DMS153 treated with DMSO at 0.1 percent for 48 hours (cell line): ENCODE measurements at regions not wholly inside any gene's neighbourhood (a gene's known extent, or its start where the extent isn't known, plus 50 kb on each side); places are given as distances from the start of the nearest gene placed in this dataset.

ENCODE experiments used
- DNase-seq: peaks from one replicate; lab custom pipeline; 2025; ENCODE audit not compliant: unreplicated experiment; lab: John Stamatoyannopoulos, UW

- DNase-seq = no peak
Observed at GRCh38 chr20:6831461-6831860, 64.0 kb downstream of the BMP2 start.

GRCh38 chr20:6832811-6833210 is 65.3 kb downstream of the BMP2 start:
- DNase-seq = no peak

GRCh38 chr20:6835609-6836008 is 68.1 kb downstream of the BMP2 start:
- DNase-seq = no peak

GRCh38 chr20:6836821-6837374 is 69.4 kb downstream of the BMP2 start:
- no peak for DNase-seq

GRCh38 chr20:6837730-6838129 is 70.2 kb downstream of the BMP2 start:
- DNase-seq = no peak

- no peak for DNase-seq
Observed at GRCh38 chr20:6838181-6838826, 70.8 kb downstream of the BMP2 start.

- DNase-seq = no peak
Observed at GRCh38 chr20:6841128-6841527, 73.6 kb downstream of the BMP2 start.

- no peak for DNase-seq
Observed at GRCh38 chr20:6845141-6845540, 77.7 kb downstream of the BMP2 start.

- DNase-seq = no peak
Observed at GRCh38 chr20:6848041-6848440, 80.6 kb downstream of the BMP2 start.

GRCh38 chr20:6848992-6849391 is 81.5 kb downstream of the BMP2 start:
- no peak for DNase-seq

- no peak for DNase-seq
Observed at GRCh38 chr20:6851136-6851535, 83.7 kb downstream of the BMP2 start.

GRCh38 chr20:6852478-6852877 is 85.0 kb downstream of the BMP2 start:
- no peak for DNase-seq

- DNase-seq = no peak
Observed at GRCh38 chr20:6855104-6855503, 87.6 kb downstream of the BMP2 start.

GRCh38 chr20:6855796-6856195 is 88.3 kb downstream of the BMP2 start:
- no peak for DNase-seq

GRCh38 chr20:6857927-6858326 is 90.4 kb downstream of the BMP2 start:
- no peak for DNase-seq

- DNase-seq = no peak
Observed at GRCh38 chr20:6863355-6863754, 95.9 kb downstream of the BMP2 start.

- DNase-seq = no peak
Observed at GRCh38 chr20:6863798-6864201, 96.3 kb downstream of the BMP2 start.

GRCh38 chr20:6864740-6865139 is 97.3 kb downstream of the BMP2 start:
- DNase-seq = no peak

- DNase-seq = no peak
Observed at GRCh38 chr20:6866741-6867140, 99.3 kb downstream of the BMP2 start.

GRCh38 chr20:6868861-6869260 is 101.4 kb downstream of the BMP2 start:
- DNase-seq = no peak

GRCh38 chr20:6870559-6870958 is 103.1 kb downstream of the BMP2 start:
- no peak for DNase-seq

GRCh38 chr20:6877633-6878032 is 110.1 kb downstream of the BMP2 start:
- DNase-seq = no peak
